K562 (cell line): ENCODE measurements at regions not wholly inside any gene's neighbourhood (a gene's known extent, or its start where the extent isn't known, plus 50 kb on each side); places are given as distances from the start of the nearest gene placed in this dataset.

Experiments used
- ATAC-seq: fragments of 200-7000 bp; cut with Tn5 transposase; 3 replicates; pipeline ENCODE4 v1.9.1; 2020; ENCODE audit warnings: moderate library complexity
- BruUV-seq: library from RNA; stranded (reverse); fragments of 400-500 nt; replicated peaks from 2 replicates; lab custom pipeline; 2021; lab: Mats Ljungman, UMichigan
- CTCF ChIA-PET: fragments of 300-600 bp; formaldehyde crosslinking; extraction: SDS; loops from one replicate; lab custom pipeline; 2021; ENCODE audit warnings: low intra/inter-chr PET ratio; lab: Yijun Ruan, JAX
- POLR2A ChIA-PET: fragments of 300-600, 350-650 bp; sonication (Branson Sonifier 250); formaldehyde crosslinking; extraction: SDS; loops from one replicate; lab custom pipeline; 2021; ENCODE audit warnings: antibody characterized with exemption, inconsistent platforms; lab: Yijun Ruan, JAX
- DNase-seq, 4 experiments: peaks; one replicate each; pipeline versions ENCODE4 v3.0.0 to v3.0.0-alpha.2; 2011 to 2018; ENCODE audit warnings: low spot score in 3 of 4, mixed read lengths in 3 of 4; ENCODE audit errors: extremely low read depth in 1 of 4
- FAIRE-seq: peaks from 2 replicates; lab custom pipeline; 2011; peaks lifted over from hg19 to GRCh38; lab: Jason Lieb, UNC
- H2AFZ ChIP-seq: 2 replicates; pipeline ENCODE4 v1.6.0; 2011; ENCODE audit warnings: low read depth, low read length, control low read depth, inconsistent platforms
- H3K27ac ChIP-seq: fragments of 200-600 bp; 3 replicates; pipeline ENCODE4 v1.8.0; 2011; ENCODE audit warnings: low read depth, mild to moderate bottlenecking, control low read depth, inconsistent platforms, low read length, moderate library complexity, mixed read lengths; ENCODE audit errors: extremely low read depth
- H3K27me3 ChIP-seq, 2 experiments: fragments of 300-600 bp in 1 of 2; 2 replicates in 1 of 2; 3 replicates in 1 of 2; pipeline versions ENCODE4 v1.6.0 to v1.8.0; 2011; ENCODE audit warnings: inconsistent platforms in 2 of 2, low read length in 2 of 2, mild to moderate bottlenecking in 1 of 2, mixed read lengths in 1 of 2, moderate library complexity in 1 of 2; ENCODE audit not compliant: control insufficient read depth in 2 of 2, insufficient read depth in 2 of 2
- H3K36me3 ChIP-seq: fragments of 300-600 bp; 3 replicates; pipeline ENCODE4 v1.8.0; 2011; ENCODE audit warnings: mild to moderate bottlenecking, low read length, inconsistent platforms; ENCODE audit not compliant: control insufficient read depth, insufficient read depth
- H3K4me1 ChIP-seq, 2 experiments: fragments of 200-600 bp in 1 of 2; replicated peaks in 1 of 2; 2 replicates in 1 of 2; 3 replicates in 1 of 2; pipeline versions ENCODE4 v1.5.1 to v1.8.0; 2011; ENCODE audit warnings: inconsistent platforms in 2 of 2, low read length in 2 of 2, mild to moderate bottlenecking in 1 of 2, mixed read lengths in 1 of 2, moderate library complexity in 1 of 2; ENCODE audit not compliant: control insufficient read depth in 2 of 2, insufficient read depth in 2 of 2
- H3K4me2 ChIP-seq: 2 replicates; pipeline ENCODE4 v1.6.1; 2011; ENCODE audit warnings: low read length, control low read depth, inconsistent platforms, mixed read lengths; ENCODE audit not compliant: insufficient read depth
- H3K4me3 ChIP-seq: fragments of 200-600 bp; sonication (generic), shearing (Covaris generic); 2 replicates; pipeline ENCODE4 v1.5.1; 2016; ENCODE audit warnings: control low read depth, inconsistent platforms
- H3K79me2 ChIP-seq: fragments of 200-600 bp; 3 replicates; pipeline ENCODE4 v1.8.0; 2011; ENCODE audit warnings: low read length, inconsistent platforms; ENCODE audit not compliant: control insufficient read depth, insufficient read depth
- H3K9ac ChIP-seq, 2 experiments: 2 replicates each; pipeline versions ENCODE4 v1.6.0 to v1.6.1; 2011; ENCODE audit warnings: low read depth in 2 of 2, low read length in 2 of 2, control low read depth in 1 of 2, inconsistent platforms in 1 of 2, mild to moderate bottlenecking in 1 of 2, mixed read lengths in 1 of 2; ENCODE audit not compliant: insufficient read depth in 1 of 2
- H3K9me1 ChIP-seq: one replicate; pipeline ENCODE4 v1.6.0; 2011; ENCODE audit warnings: inconsistent platforms, mild to moderate bottlenecking, low read length, moderate library complexity; ENCODE audit not compliant: control insufficient read depth, insufficient read depth
- H3K9me3 ChIP-seq: replicated peaks from 2 replicates; pipeline ENCODE4 v1.5.1; 2011; ENCODE audit warnings: low read depth, low read length, inconsistent platforms; ENCODE audit not compliant: control insufficient read depth, insufficient read depth
- H4K20me1 ChIP-seq: replicated peaks from 2 replicates; pipeline ENCODE4 v1.6.1; 2011; ENCODE audit warnings: low read length, inconsistent platforms, mixed read lengths; ENCODE audit not compliant: control insufficient read depth, insufficient read depth
- CCAR2 ChIP-seq: fragments of 200-400 bp; formaldehyde crosslinking; IDR thresholded peaks from 2 replicates; pipeline ENCODE4 v1.6.1; 2017; ENCODE audit warnings: mild to moderate bottlenecking, low read depth, low read length
- MCM2 ChIP-seq: fragments of 450-650 bp; IDR thresholded peaks from 2 replicates; pipeline ENCODE4 v1.6.1; 2017; ENCODE audit warnings: low read depth, mild to moderate bottlenecking
- MEF2D ChIP-seq: conservative IDR thresholded peaks from 2 replicates; pipeline ENCODE4 v1.6.1; 2016; ENCODE audit warnings: low read depth, missing genetic modification characterization, missing compliant biosample characterization
- PCBP2 ChIP-seq: fragments of 200-400 bp; formaldehyde crosslinking; IDR thresholded peaks from 2 replicates; pipeline ENCODE4 v1.6.1; 2018; ENCODE audit warnings: low read length, low read depth, mild to moderate bottlenecking, moderate library complexity; ENCODE audit not compliant: poor library complexity, severe bottlenecking
- TFAM ChIP-seq: fragments of 250-450 bp; sonication (Bioruptor Pico); conservative IDR thresholded peaks from 2 replicates; pipeline ENCODE4 v1.5.0; 2021; ENCODE audit warnings: mild to moderate bottlenecking, moderate library complexity
- USF2 ChIP-seq: sonication (generic); formaldehyde crosslinking; IDR thresholded peaks from 2 replicates; pipeline ENCODE4 v1.5.0; 2020; ENCODE audit warnings: missing genetic modification reagents
- ZBTB26 ChIP-seq: fragments of 450-650 bp; formaldehyde crosslinking; IDR thresholded peaks from 2 replicates; pipeline ENCODE4 v1.4.0; 2022; ENCODE audit warnings: missing genetic modification characterization
- ZNF431 ChIP-seq: sonication (generic); formaldehyde crosslinking; IDR thresholded peaks from 2 replicates; pipeline ENCODE4 v1.8.0; 2022; ENCODE audit warnings: mild to moderate bottlenecking, missing genetic modification reagents
- ZNF57 ChIP-seq: fragments of 450-650 bp; formaldehyde crosslinking; IDR thresholded peaks from 2 replicates; pipeline ENCODE4 v1.4.0; 2020; ENCODE audit warnings: mild to moderate bottlenecking, moderate library complexity
- ZNF592 ChIP-seq: fragments of 450-650 bp; IDR thresholded peaks from 2 replicates; pipeline ENCODE4 v1.6.1; 2017; ENCODE audit warnings: antibody characterized with exemption, mild to moderate bottlenecking
- ZNF699 ChIP-seq: fragments of 250-450 bp; sonication (Bioruptor Pico); IDR thresholded peaks from 2 replicates; pipeline ENCODE4 v1.8.0; 2021; ENCODE audit warnings: mild to moderate bottlenecking, moderate library complexity; ENCODE audit not compliant: insufficient replicate concordance
- whole genome bisulfite sequencing: fragments of 100-300 bp; shearing (Covaris generic); methylation state at CpG from one replicate; pipeline ENCODE4 v1.1.6; 2016; ENCODE audit warnings: low coverage, mixed read lengths; ENCODE audit not compliant: insufficient coverage; ENCODE audit errors: missing lambda C conversion rate; 5-methylcytosine and 5-hydroxymethylcytosine counted together
- in situ Hi-C: fragments of 300-500 bp; cut with MboI; formaldehyde crosslinking; loops from 4 replicates; pipeline ENCODE4 v1.15.0; 2018; ENCODE audit warnings: inconsistent platforms, mixed read lengths
- intact Hi-C: fragments of 100-400 bp; cut with micrococcal nuclease; formaldehyde crosslinking; loops from 2 replicates; pipeline ENCODE4 v1.14.2; 2022
- TF ChIP-seq, protein P1 (sequence below): fragments of 250-450 bp; sonication (Bioruptor Pico); IDR thresholded peaks from 2 replicates; pipeline ENCODE4 v1.4.0; 2020; ENCODE audit warnings: mild to moderate bottlenecking, moderate library complexity

DNA sequence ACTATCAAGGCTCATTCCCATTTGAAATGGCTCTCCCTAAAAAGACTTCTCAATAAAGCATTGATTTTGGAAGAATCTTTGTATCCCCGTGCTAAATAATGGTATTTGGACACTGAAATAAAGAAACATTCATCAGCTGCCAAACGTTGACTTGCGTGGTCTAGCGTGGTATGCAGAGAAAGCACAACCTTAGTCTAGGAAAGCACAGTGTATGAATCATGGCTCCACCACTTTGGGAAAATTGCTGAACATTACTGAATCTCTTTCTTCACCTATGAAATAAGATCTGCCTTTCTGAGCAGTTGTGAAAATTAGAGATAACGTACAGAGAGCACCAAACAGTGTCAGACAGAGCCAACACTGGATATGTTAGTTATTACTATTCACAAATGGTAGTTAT is 353.9 kb downstream of the SS18 start:
- POLR2A ChIA-PET: no interaction called here
- in situ Hi-C loops: no loop called here
- FAIRE-seq (no peak), DNase-seq (no peak), ATAC-seq (no peak)
- under 1% methylated on average over 5 of the region's 5 CpGs for WGBS
- Histone ChIP-seq H3K4me2 (no peak overlapping the region), H3K27ac (no peak overlapping the region), H3K4me1 (no peaks in the 10 kb centered on the region), H3K9ac (no peak overlapping the region), H3K4me3 (no peak overlapping the region), H3K9me1 (no peaks in the 10 kb centered on the region), H2AFZ (no peak overlapping the region), H3K36me3 (no peaks in the 10 kb centered on the region), H3K79me2 (no peaks in the 10 kb centered on the region), H4K20me1 (no peaks in the 10 kb centered on the region), H3K9me3 (no peaks in the 10 kb centered on the region), H3K27me3 (no peaks in the 10 kb centered on the region)
- intact Hi-C loops: no loop called here
- BruUV-seq: no TSS peak
- CTCF ChIA-PET: no interaction called here
- TF ChIP-seq CCAR2: no peak
- TF ChIP-seq USF2: no peak
- no peak for TF ChIP-seq ZNF57 (CRISPR knock-in tag)
- no peak for TF ChIP-seq MCM2
- no peak for TF ChIP-seq PCBP2
- no peak for TF ChIP-seq ZBTB26 (CRISPR knock-in tag)
- TF ChIP-seq ZNF699: no peak
- TF ChIP-seq, protein P1, sequence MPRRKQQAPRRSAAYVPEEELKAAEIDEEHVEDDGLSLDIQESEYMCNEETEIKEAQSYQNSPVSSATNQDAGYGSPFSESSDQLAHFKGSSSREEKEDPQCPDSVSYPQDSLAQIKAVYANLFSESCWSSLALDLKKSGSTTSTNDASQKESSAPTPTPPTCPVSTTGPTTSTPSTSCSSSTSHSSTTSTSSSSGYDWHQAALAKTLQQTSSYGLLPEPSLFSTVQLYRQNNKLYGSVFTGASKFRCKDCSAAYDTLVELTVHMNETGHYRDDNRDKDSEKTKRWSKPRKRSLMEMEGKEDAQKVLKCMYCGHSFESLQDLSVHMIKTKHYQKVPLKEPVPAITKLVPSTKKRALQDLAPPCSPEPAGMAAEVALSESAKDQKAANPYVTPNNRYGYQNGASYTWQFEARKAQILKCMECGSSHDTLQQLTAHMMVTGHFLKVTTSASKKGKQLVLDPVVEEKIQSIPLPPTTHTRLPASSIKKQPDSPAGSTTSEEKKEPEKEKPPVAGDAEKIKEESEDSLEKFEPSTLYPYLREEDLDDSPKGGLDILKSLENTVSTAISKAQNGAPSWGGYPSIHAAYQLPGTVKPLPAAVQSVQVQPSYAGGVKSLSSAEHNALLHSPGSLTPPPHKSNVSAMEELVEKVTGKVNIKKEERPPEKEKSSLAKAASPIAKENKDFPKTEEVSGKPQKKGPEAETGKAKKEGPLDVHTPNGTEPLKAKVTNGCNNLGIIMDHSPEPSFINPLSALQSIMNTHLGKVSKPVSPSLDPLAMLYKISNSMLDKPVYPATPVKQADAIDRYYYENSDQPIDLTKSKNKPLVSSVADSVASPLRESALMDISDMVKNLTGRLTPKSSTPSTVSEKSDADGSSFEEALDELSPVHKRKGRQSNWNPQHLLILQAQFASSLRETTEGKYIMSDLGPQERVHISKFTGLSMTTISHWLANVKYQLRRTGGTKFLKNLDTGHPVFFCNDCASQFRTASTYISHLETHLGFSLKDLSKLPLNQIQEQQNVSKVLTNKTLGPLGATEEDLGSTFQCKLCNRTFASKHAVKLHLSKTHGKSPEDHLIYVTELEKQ (CRISPR knock-in tag): no peak
- TF ChIP-seq ZNF431 (CRISPR knock-in tag): no peak
- TF ChIP-seq MEF2D (tag): no peak
- no peak for TF ChIP-seq TFAM (CRISPR knock-in tag)
- TF ChIP-seq ZNF592: no peak
